SJSA1 (cell line): ENCODE measurements at regions not wholly inside any gene's neighbourhood (a gene's known extent, or its start where the extent isn't known, plus 50 kb on each side); places are given as distances from the start of the nearest gene placed in this dataset.
"Not testable (repeated sequence)": the region's sequence is repeated elsewhere in the genome, so short reads cannot be mapped to it uniquely, and the experiment has no call there.

Source experiments
- DNase-seq, 2 experiments: peaks; one replicate each; pipeline ENCODE4 v3.0.0-alpha.2; 2015 to 2020; ENCODE audit warnings: low spot score in 2 of 2, low read depth in 1 of 2
- H3K27ac ChIP-seq: fragments of 250-450 bp; sonication (Bioruptor Pico); 2 replicates; pipeline ENCODE4 v1.5.1; 2020; ENCODE audit warnings: mild to moderate bottlenecking, moderate library complexity
- H3K27me3 ChIP-seq: fragments of 250-450 bp; sonication (Bioruptor Pico); replicated peaks from 2 replicates; pipeline ENCODE4 v1.5.1; 2020; ENCODE audit warnings: mild to moderate bottlenecking, moderate library complexity
- H3K36me3 ChIP-seq: fragments of 250-450 bp; sonication (Bioruptor Pico); 2 replicates; pipeline ENCODE4 v1.5.1; 2020; ENCODE audit warnings: mild to moderate bottlenecking
- H3K4me1 ChIP-seq: fragments of 250-450 bp; sonication (Bioruptor Pico); replicated peaks from 2 replicates; pipeline ENCODE4 v1.6.1; 2021; ENCODE audit warnings: mild to moderate bottlenecking
- H3K4me3 ChIP-seq: fragments of 250-450 bp; sonication (Bioruptor Pico); 2 replicates; pipeline ENCODE4 v1.5.1; 2020; ENCODE audit warnings: mild to moderate bottlenecking
- H3K9me3 ChIP-seq: fragments of 250-450 bp; sonication (Bioruptor Pico); replicated peaks from 2 replicates; pipeline ENCODE4 v1.5.1; 2020; ENCODE audit warnings: mild to moderate bottlenecking

DNA sequence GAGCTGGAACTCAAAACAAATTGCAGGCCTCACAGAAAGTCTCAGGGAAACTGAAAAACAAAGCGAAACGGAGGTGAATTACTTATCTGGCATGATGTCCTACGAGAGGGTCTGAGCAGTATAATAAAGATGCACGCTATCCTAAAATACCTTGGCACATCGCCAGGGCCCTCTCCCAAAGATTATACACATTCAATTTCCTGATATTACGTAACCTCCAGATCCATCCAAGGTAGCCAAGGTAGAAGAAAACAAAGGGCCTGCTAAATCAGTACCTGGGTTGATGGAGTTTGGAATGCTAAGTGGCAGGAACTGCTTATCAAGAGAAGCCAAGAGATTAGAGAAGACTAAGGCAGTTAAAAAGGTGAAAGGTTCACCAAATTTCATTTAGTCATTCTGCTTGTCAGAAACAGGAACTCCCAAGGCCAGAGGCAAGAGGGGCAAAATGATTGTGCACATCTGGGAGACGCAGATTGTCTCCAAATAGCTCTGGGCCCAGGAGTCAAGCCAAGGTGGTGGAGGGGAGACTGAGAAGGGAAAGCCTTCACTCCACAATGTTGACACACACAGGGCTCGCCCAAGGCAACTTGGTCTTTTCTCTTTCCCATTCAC, 236.8 kb upstream of the ATP5MC3 start:
- no peaks in the 10 kb centered on the region for H3K4me1 ChIP-seq
- 0 out of 2 replicates have a peak, but pooled peaks cover 3% of the 10 kb centered on the region for H3K27me3 ChIP-seq
- no peak overlapping the region for H3K27ac ChIP-seq
- DNase-seq: no peak
- no peaks in the 10 kb centered on the region for H3K9me3 ChIP-seq
- H3K4me3 ChIP-seq: no peak overlapping the region
- no peaks in the 10 kb centered on the region for H3K36me3 ChIP-seq

DNA sequence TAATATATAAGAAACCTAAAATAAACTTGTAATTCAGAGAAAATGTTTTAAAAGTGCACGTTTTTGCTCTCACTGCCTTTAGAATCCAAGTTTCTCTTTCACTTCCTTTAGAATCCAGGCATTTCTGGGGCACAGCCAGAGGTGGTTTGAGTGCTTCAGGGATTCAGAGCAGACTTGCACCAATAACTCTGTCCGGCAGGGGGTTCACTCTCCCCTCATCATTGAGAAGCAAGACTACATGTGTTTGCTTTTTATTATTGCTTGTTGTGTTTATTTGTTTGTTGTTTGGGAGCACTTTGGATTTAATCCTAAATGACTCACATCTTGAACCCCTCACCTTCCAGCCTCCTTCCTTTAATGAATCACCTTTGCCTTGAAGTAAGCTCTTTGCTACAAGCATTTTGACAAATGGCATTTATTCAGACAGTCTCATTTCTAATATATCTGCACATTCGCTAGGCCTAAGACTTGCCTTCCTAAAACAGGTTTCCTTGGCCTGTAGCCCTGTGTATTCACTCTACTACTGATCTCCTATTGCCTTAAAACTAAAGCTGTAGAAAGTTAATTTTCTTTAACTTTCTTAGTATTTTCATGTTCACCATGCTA, 233.5 kb upstream of the ATP5MC3 start:
- Histone ChIP-seq H3K9me3 (no peaks in the 10 kb centered on the region), H3K4me3 (no peak overlapping the region), H3K4me1 (no peaks in the 10 kb centered on the region), H3K36me3 (no peaks in the 10 kb centered on the region), H3K27me3 (0 out of 2 replicates have a peak, but pooled peaks cover 3% of the 10 kb centered on the region), H3K27ac (no peak overlapping the region)
- peak; percentile 31 to 59 for DNase-seq

DNA sequence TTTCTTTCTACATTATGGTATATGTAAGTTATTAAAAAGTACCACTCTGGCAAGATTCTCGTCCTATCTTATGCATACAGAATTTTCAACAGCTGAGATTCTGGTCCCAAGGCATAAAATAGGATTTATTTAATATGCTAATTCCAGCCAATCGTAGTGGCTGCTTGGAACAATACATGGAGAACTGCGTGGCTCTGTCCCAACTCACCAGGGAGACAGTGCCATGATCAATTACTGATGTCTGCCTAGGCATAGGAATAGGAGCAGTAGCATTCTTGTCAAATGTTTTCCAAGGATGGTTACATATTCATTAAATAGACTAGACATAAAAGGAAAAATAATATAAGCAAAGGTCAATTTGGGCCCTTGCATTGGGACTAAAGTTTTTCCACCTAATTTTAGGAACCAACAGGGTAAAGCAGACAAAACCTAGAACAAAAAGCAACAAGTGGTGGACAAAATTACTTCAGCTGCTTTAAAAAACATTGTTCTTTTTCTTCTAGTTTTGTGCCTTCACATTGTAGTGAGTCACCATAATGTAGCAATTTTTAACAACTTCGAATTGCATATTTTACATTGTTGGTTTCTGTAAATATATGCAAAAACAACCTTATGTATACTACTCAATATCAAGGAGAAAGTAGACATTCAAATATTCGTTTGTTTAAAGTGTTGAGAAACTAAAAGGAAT, 232.8 kb upstream of the ATP5MC3 start:
- no peak overlapping the region for H3K4me3 ChIP-seq
- H3K27me3 ChIP-seq: 0 out of 2 replicates have a peak, but pooled peaks cover 3% of the 10 kb centered on the region
- no peak overlapping the region for H3K27ac ChIP-seq
- no peak for DNase-seq
- H3K4me1 ChIP-seq: no peaks in the 10 kb centered on the region
- H3K9me3 ChIP-seq: no peaks in the 10 kb centered on the region
- no peaks in the 10 kb centered on the region for H3K36me3 ChIP-seq

DNA sequence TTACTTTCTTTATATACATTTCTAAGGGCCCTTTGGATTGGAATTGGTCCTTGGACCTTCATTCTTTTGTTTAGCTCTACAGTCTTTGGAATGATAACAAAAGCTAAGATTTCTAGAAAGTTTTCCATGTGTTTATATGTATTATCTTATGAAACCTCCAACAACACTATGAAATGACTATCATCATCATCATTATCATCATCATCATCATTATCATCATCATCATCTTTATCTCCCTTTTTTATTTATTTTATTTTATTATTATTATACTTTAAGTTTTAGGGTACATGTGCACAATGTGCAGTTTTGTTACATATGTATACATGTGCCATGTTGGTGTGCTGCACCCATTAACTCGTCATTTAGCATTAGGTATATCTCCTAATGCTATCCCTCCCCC, 229.4 kb upstream of the ATP5MC3 start:
- not testable (repeated sequence) for DNase-seq, H3K4me3 ChIP-seq, H3K27me3 ChIP-seq, H3K4me1 ChIP-seq, H3K9me3 ChIP-seq, H3K36me3 ChIP-seq, H3K27ac ChIP-seq

DNA sequence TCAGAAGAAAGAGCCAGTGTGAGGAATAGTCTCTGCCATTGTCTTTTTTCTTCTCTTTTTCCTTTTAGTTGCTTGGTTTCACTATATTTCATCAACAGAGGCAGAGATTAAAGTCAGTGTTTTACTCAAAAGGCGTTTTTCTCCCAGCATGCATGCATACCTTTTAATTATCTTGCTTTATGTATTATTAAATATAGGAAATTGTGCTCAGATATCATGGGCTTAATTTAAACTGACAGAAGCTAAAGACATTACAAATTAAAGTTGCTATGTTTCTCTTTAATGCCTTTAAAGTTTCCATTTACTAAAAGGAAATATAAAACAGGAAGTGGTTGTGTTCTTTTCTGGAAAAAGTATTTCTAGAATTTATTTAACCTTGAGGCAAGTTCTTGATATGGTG, 223.3 kb upstream of the ATP5MC3 start:
- no peak overlapping the region for H3K27ac ChIP-seq
- H3K9me3 ChIP-seq: no peaks in the 10 kb centered on the region
- no peaks in the 10 kb centered on the region for H3K27me3 ChIP-seq
- H3K36me3 ChIP-seq: no peaks in the 10 kb centered on the region
- no peak overlapping the region for H3K4me3 ChIP-seq
- no peak for DNase-seq
- no peaks in the 10 kb centered on the region for H3K4me1 ChIP-seq

DNA sequence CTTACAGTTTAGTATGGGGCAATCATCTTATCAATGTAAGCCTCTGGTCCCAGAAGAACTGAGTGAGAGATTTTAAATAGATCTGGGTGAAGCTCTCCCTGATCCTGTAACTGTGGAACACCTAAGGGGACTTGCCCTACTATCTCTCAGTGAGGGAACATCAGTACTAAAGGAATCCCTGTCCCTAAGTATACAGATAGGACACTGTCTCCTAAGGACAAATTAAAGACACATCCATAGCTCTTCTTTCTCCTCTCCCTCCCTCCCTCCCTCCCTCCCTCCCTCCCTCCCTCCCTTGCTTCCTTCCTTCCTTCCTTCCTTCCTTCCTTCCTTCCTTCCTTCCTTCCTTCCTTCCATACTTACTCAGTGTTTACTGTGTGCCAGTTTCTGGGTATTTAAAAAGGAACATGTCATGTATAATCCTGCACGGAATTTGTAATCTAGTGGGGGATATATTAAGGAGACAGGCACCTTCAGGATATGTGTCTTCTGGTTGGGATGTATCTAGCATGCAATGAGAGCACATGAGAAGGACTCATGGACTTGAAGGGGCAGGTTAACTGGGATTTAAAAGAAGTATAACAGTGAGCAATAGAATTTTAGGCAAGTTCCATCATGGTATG, 222.2 kb upstream of the ATP5MC3 start:
- no peak for DNase-seq
- Histone ChIP-seq H3K36me3 (no peaks in the 10 kb centered on the region), H3K27ac (no peak overlapping the region), H3K4me1 (no peaks in the 10 kb centered on the region), H3K4me3 (no peak overlapping the region), H3K9me3 (no peaks in the 10 kb centered on the region), H3K27me3 (no peaks in the 10 kb centered on the region)

DNA sequence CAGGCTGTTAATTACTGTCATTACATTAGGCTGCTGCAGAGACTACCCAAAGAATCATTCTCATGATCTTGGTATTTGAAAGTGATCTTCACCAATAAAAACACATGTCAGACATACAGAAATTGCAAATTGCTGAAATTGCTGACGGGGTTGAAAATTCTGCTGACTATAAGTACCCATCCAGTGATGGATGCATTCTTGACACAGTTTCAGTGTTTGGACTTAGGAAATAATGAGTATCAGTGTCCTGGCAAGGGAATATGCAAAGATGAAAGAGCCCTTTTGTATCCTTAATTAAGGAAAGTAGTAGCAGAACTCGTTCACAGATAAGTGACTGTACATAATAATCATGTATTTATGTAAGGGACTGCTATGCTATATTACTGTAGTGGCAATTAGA, 221.1 kb upstream of the ATP5MC3 start:
- Histone ChIP-seq H3K9me3 (no peaks in the 10 kb centered on the region), H3K27ac (no peak overlapping the region), H3K27me3 (no peaks in the 10 kb centered on the region), H3K36me3 (no peaks in the 10 kb centered on the region), H3K4me3 (no peak overlapping the region), H3K4me1 (no peaks in the 10 kb centered on the region)
- DNase-seq: no peak

DNA sequence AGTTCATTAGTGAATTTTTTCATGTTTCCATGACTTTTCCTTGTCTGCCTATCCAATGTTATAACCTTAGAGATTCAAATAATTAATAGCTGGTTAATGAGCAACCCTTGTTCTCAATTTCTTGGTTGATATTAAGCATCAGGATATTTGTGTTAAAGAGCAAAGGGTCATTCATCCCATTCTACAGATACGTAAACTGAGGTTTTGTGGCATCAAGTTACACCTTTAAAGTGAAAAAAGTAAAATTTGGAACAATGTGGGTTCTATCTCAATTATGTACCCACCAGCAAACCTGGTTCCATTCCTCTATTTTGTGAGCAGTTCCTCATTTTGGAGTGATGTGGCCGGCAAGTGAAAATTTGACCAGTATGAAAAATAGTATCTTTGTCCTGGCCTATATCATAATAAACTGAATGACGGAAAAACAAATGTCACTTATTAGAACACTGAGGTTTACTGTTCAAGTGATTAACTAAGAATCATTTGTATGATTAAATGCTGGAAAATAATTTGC, 220.5 kb upstream of the ATP5MC3 start:
- Histone ChIP-seq H3K36me3 (no peaks in the 10 kb centered on the region), H3K27me3 (no peaks in the 10 kb centered on the region), H3K4me1 (no peaks in the 10 kb centered on the region)

DNA sequence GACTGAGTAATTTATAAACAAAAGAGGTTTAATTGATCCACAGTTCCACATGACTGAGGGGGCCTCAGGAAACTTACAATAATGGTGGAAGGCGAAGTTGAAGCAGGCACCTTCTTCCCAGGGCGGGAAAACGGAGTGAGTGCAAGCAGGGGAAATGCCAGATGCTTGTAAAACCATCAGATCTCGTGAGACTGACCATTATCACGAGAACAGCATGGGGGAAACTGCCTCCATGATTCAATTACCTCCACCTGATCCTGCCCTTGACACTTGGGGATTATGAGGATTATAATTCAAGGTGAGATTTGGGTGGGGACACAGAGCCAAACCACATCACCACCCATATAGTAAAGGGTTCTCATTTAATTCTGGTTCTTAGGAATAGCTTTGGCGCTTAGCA, 219.5 kb upstream of the ATP5MC3 start:
- Histone ChIP-seq H3K4me1 (no peaks in the 10 kb centered on the region), H3K4me3 (no peak overlapping the region), H3K9me3 (no peaks in the 10 kb centered on the region), H3K36me3 (no peaks in the 10 kb centered on the region), H3K27me3 (peaks cover 4% of the 10 kb centered on the region), H3K27ac (no peak overlapping the region)
- DNase-seq: no peak

More for the DNA sequence above, 220.5 kb upstream of the ATP5MC3 start:
- Histone ChIP-seq H3K27ac (no peak overlapping the region), H3K9me3 (no peaks in the 10 kb centered on the region), H3K4me3 (no peak overlapping the region)
- DNase-seq: no peak

DNA sequence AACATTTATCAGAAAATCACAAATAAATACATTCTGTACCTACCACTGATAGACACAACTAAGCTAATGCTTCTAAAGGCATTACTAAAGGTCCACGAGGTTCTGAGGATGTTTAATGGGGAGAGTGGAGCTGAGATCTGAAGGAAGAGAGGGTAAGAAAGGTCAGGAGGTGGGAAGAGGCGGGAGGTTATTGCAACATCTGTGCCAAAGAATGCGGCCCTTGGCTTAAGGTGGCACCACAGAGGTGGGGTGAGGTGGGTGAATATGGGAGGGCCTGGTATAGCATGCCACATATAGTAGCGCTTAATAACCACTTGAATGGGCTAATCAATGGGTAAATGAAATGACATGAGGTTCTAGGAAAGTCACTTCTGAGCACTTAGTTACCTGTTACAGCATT, 217.8 kb upstream of the ATP5MC3 start:
- no peak overlapping the region for H3K27ac ChIP-seq
- H3K4me1 ChIP-seq: no peaks in the 10 kb centered on the region
- no peaks in the 10 kb centered on the region for H3K36me3 ChIP-seq
- DNase-seq: no peak
- H3K27me3 ChIP-seq: peaks cover 4% of the 10 kb centered on the region
- no peak overlapping the region for H3K4me3 ChIP-seq
- H3K9me3 ChIP-seq: no peaks in the 10 kb centered on the region

DNA sequence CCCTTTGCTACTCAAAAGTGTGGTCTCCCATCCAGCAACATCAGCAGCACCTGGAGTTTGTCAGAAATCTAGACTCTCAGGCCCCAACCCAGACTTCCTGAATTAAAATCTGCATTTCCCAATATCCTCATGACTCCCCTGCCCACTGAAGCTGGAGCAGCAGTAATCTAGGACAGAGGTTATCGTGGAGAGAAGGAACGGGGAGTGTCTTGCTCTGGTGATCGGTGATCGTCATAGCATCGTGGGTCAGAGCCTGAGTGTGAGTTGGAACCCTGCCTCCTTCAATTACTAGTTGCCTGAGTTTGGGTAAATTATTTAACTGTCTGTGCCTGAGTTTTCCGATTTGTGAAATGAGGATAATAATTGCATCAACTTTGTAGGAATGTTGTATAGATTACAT, 217.3 kb upstream of the ATP5MC3 start:
- no peaks in the 10 kb centered on the region for H3K36me3 ChIP-seq
- H3K9me3 ChIP-seq: no peaks in the 10 kb centered on the region
- no peak overlapping the region for H3K27ac ChIP-seq
- DNase-seq: no peak
- no peaks in the 10 kb centered on the region for H3K4me1 ChIP-seq
- H3K27me3 ChIP-seq: peaks cover 4% of the 10 kb centered on the region
- no peak overlapping the region for H3K4me3 ChIP-seq

DNA sequence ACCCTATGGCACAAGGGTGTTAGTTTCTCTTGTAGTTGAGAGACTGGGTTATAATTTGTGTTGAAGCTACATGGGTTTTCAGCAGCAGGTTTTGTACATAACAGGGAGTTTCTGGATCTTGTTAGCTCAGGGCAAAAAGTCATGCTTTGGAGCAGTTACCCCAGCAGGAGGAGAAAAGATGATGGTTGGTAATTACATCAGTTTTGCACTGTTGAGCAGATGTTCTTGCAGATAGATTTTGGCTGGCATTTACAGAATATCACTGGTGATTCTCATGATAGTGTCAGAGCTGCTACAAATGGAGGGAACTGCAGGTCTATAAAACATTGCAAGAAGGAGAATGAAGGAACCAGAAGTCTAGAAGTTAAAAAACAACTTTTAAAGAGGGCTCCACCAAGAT, 215.2 kb upstream of the ATP5MC3 start:
- H3K9me3 ChIP-seq: no peaks in the 10 kb centered on the region
- no peak for DNase-seq
- no peak overlapping the region for H3K4me3 ChIP-seq
- H3K27ac ChIP-seq: no peak overlapping the region
- peaks cover 4% of the 10 kb centered on the region for H3K27me3 ChIP-seq
- no peaks in the 10 kb centered on the region for H3K36me3 ChIP-seq
- H3K4me1 ChIP-seq: no peaks in the 10 kb centered on the region

DNA sequence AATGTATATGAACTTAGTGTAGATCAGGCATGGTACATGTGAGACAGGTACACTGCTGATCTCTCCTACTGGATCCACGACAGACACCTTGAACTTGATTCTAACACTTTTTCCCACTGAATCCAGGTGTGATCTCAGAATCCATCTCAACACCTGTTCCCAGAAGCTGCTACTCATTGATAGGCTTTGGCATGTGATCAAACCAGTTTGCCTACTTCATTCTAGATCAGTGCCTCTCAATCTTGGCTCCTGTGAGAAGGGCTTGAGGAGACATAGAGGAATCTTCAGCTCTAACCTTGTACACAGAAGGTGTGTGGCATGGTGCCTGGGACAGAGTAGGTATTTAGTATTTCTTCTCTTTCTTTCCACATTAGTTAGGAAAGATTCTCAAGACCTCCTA, 212.3 kb upstream of the ATP5MC3 start:
- no peak for DNase-seq
- no peaks in the 10 kb centered on the region for H3K4me1 ChIP-seq
- no peak overlapping the region for H3K27ac ChIP-seq
- no peaks in the 10 kb centered on the region for H3K9me3 ChIP-seq
- H3K4me3 ChIP-seq: no peak overlapping the region
- H3K27me3 ChIP-seq: peaks cover 4% of the 10 kb centered on the region
- no peaks in the 10 kb centered on the region for H3K36me3 ChIP-seq

DNA sequence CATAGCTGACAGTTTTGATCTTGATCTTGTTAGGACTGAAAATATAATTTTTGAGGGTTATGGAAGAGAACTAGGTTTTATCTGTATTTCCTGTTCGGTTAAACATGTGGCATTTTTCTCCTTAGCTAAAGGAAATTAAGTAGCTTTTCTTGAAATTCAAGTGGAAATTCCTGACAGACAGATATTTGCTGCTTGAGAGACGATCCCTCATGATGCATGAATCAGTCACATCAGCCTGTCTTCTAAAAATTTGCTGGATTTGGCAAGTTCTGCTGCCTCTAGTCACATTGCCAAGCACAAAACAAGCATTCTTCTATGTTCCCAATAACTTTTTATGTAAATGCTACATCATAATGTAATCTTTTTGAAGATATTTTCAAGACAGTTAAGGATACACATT, 201.8 kb upstream of the ATP5MC3 start:
- Histone ChIP-seq H3K36me3 (no peaks in the 10 kb centered on the region), H3K27ac (no peak overlapping the region), H3K27me3 (no peaks in the 10 kb centered on the region; the same call in 1 of the 2 replicates), H3K9me3 (no peaks in the 10 kb centered on the region), H3K4me1 (no peaks in the 10 kb centered on the region), H3K4me3 (no peak overlapping the region)
- DNase-seq: no peak
